ENCODE measurements at regions not wholly inside any gene's neighbourhood (a gene's known extent, or its start where the extent isn't known, plus 50 kb on each side); places are given as distances from the start of the nearest gene placed in this dataset.

DNA sequence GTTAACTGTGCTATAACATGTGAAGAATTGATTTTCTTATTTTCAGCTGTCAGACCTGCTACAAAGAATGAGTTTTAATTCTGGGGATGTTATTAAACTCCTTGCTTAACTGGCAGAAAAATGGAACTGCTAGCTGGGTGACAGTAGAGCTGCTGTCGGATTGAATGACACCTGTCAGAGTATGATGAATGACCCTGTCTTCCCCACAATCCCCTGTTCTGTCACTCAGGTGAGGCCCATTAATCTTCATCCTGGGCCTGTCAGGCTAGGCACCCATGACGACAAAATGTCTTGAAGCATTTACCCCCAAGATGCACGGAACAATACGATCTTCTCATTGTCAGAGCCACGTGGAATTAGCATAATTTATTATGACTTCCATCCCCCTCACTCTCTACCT lies 129.9 kb upstream of the ETAA1 start:
- TF ChIP-seq, protein P1, sequence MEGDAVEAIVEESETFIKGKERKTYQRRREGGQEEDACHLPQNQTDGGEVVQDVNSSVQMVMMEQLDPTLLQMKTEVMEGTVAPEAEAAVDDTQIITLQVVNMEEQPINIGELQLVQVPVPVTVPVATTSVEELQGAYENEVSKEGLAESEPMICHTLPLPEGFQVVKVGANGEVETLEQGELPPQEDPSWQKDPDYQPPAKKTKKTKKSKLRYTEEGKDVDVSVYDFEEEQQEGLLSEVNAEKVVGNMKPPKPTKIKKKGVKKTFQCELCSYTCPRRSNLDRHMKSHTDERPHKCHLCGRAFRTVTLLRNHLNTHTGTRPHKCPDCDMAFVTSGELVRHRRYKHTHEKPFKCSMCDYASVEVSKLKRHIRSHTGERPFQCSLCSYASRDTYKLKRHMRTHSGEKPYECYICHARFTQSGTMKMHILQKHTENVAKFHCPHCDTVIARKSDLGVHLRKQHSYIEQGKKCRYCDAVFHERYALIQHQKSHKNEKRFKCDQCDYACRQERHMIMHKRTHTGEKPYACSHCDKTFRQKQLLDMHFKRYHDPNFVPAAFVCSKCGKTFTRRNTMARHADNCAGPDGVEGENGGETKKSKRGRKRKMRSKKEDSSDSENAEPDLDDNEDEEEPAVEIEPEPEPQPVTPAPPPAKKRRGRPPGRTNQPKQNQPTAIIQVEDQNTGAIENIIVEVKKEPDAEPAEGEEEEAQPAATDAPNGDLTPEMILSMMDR (IDR thresholded peaks at IDR 0.05), result no peak
- TF ChIP-seq POLR2A (IDR thresholded peaks at IDR 0.05), result no peak

Measured in Peyer's patch (tissue), 4 donors.